ENCODE measurements at regions not wholly inside any gene's neighbourhood (a gene's known extent, or its start where the extent isn't known, plus 50 kb on each side); places are given as distances from the start of the nearest gene placed in this dataset.

GRCh38 chr20:23145281-23145700 lies 59.2 kb upstream of the CD93 start:
- H3K4me1 ChIP-seq, result peaks cover 0 to 64% of the 10 kb centered on the region in 2 donors
- no peak for TF ChIP-seq CTCF (IDR thresholded peaks at IDR 0.05)
- peak overlapping the region; percentile 40 to 41 for H3K27ac ChIP-seq
- H3K4me3 ChIP-seq, result no peak overlapping the region
- no peak for DNase-seq (ENCODE audit: low spot score)
- no peaks in the 10 kb centered on the region for H3K9me3 ChIP-seq
- H3K27me3 ChIP-seq, result no peaks in the 10 kb centered on the region
- H3K36me3 ChIP-seq, result no peaks in the 10 kb centered on the region

GRCh38 chr20:23144856-23145255 lies 58.7 kb upstream of the CD93 start:
- no peaks in the 10 kb centered on the region for H3K27me3 ChIP-seq
- H3K27ac ChIP-seq, result peak overlapping the region; percentile 40 to 41
- no peak for DNase-seq (ENCODE audit: low spot score)
- no peaks in the 10 kb centered on the region for H3K9me3 ChIP-seq
- H3K4me1 ChIP-seq, result peaks cover 0 to 60% of the 10 kb centered on the region in 2 donors
- no peaks in the 10 kb centered on the region for H3K36me3 ChIP-seq
- no peak for TF ChIP-seq CTCF (IDR thresholded peaks at IDR 0.05)
- H3K4me3 ChIP-seq, result no peak overlapping the region

GRCh38 chr20:23143986-23144690 lies 58.0 kb upstream of the CD93 start:
- DNase-seq (ENCODE audit: low spot score), result no peak
- no peaks in the 10 kb centered on the region for H3K27me3 ChIP-seq
- no peak for TF ChIP-seq CTCF (IDR thresholded peaks at IDR 0.05)
- H3K9me3 ChIP-seq, result no peaks in the 10 kb centered on the region
- no peaks in the 10 kb centered on the region for H3K36me3 ChIP-seq
- peaks cover 0 to 52% of the 10 kb centered on the region in 2 donors for H3K4me1 ChIP-seq
- H3K27ac ChIP-seq, result peak overlapping the region; percentile 40 to 41
- no peak overlapping the region for H3K4me3 ChIP-seq

GRCh38 chr20:23143098-23143497 lies 57.0 kb upstream of the CD93 start:
- Histone ChIP-seq H3K27me3 (no peaks in the 10 kb centered on the region), H3K36me3 (no peaks in the 10 kb centered on the region), H3K27ac (peak overlapping the region; percentile 64 to 73), H3K4me1 (peaks cover 0 to 44% of the 10 kb centered on the region in 2 donors), H3K9me3 (no peaks in the 10 kb centered on the region), H3K4me3 (no peak overlapping the region)
- peak; percentile 91 for DNase-seq (ENCODE audit: low spot score)
- no peak for TF ChIP-seq CTCF (IDR thresholded peaks at IDR 0.05)

GRCh38 chr20:23142162-23143050 lies 56.3 kb upstream of the CD93 start:
- no peak overlapping the region for H3K4me3 ChIP-seq
- H3K36me3 ChIP-seq, result no peaks in the 10 kb centered on the region
- H3K27me3 ChIP-seq, result no peaks in the 10 kb centered on the region
- no peak for DNase-seq (ENCODE audit: low spot score)
- peaks cover 0 to 37% of the 10 kb centered on the region in 2 donors for H3K4me1 ChIP-seq
- no peaks in the 10 kb centered on the region for H3K9me3 ChIP-seq
- TF ChIP-seq CTCF (IDR thresholded peaks at IDR 0.05), result no peak
- H3K27ac ChIP-seq, result peak overlapping the region; percentile 64 to 73

All from right atrium auricular region (tissue), 2 donors.